IPS DF 6.9 (cell line): ENCODE measurements at regions not wholly inside any gene's neighbourhood (a gene's known extent, or its start where the extent isn't known, plus 50 kb on each side); places are given as distances from the start of the nearest gene placed in this dataset.

ENCODE experiments used
- DNase-seq: peaks from one replicate; pipeline ENCODE4 v3.0.0-alpha.2; 2013; ENCODE audit warnings: low read depth, low spot score
- H3K27ac ChIP-seq: one replicate; pipeline ENCODE4 v1.5.1; 2013; ENCODE audit warnings: low read length, control low read depth
- H3K27me3 ChIP-seq: 2 replicates; pipeline ENCODE4 v1.6.1; 2013; ENCODE audit warnings: mild to moderate bottlenecking, low read length; ENCODE audit not compliant: control insufficient read depth, insufficient read depth
- H3K36me3 ChIP-seq: 2 replicates; pipeline ENCODE4 v1.6.1; 2013; ENCODE audit warnings: low read length; ENCODE audit not compliant: control insufficient read depth, insufficient read depth
- H3K4me1 ChIP-seq: 2 replicates; pipeline ENCODE4 v1.6.1; 2013; ENCODE audit warnings: low read length; ENCODE audit not compliant: control insufficient read depth, insufficient read depth
- H3K4me3 ChIP-seq: 2 replicates; pipeline ENCODE4 v1.5.1; 2013; ENCODE audit warnings: mild to moderate bottlenecking, low read length
- H3K9me3 ChIP-seq: 2 replicates; pipeline ENCODE4 v1.6.1; 2013; ENCODE audit warnings: low read length, inconsistent platforms; ENCODE audit not compliant: control insufficient read depth, insufficient read depth
- WGBS: extraction: QIAGEN DNeasy Blood & Tissue Kit; methylation state at CpG from one replicate; pipeline ENCODE4 v1.1.7; 2013; ENCODE audit warnings: mixed read lengths, missing lambda C conversion rate; ENCODE audit not compliant: insufficient read length, insufficient coverage; 5-methylcytosine and 5-hydroxymethylcytosine counted together

DNA sequence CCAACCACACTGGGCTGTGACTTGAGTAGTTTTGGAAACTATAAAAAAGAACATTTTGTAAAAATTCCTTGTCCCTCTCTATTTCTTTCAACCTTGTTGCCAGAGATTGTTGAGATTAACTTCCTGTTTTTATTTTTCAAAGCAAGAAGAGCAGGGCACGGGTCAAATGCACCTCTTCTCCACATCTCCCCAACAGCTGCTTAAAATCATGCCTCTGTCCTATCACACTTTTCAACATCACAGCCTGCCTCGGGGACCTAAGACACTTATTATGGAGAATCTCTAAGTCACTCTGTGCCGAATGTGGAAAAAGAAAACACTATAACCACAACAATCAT lies 280.3 kb upstream of the TNC start:
- Histone ChIP-seq H3K27ac (no peak overlapping the region), H3K4me3 (no peak overlapping the region), H3K27me3 (no peaks in the 10 kb centered on the region), H3K4me1 (peaks cover 4% of the 10 kb centered on the region; the same call in 1 of the 2 replicates), H3K9me3 (no peaks in the 10 kb centered on the region), H3K36me3 (no peaks in the 10 kb centered on the region)
- no CpG with 5 or more reads among the region's 3 CpGs for WGBS
- no peak for DNase-seq

DNA sequence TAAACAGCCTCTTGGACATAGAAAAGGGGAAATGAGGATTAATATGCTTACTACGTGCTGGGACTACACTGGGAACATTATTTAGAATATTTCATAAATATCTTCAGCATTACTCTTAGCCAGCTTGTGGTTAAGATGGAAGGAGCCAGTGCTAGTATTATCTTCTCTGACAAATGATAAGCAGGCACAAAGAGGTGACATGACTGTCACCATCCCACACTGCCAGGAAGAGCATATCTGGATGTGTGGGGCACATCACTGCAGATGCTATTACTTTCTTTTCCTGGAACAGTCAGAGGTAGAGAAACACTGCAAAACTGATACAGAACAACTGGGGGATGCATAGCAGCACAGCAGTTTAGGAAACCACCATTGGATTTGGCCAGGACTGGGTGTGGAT lies 281.0 kb upstream of the TNC start:
- H3K9me3 ChIP-seq: no peaks in the 10 kb centered on the region
- peaks cover 2% of the 10 kb centered on the region; the same call in 1 of the 2 replicates for H3K4me1 ChIP-seq
- WGBS: no CpG with 5 or more reads among the region's 1 CpG
- H3K4me3 ChIP-seq: no peak overlapping the region
- DNase-seq: no peak
- no peak overlapping the region for H3K27ac ChIP-seq
- no peaks in the 10 kb centered on the region for H3K27me3 ChIP-seq
- H3K36me3 ChIP-seq: no peaks in the 10 kb centered on the region

DNA sequence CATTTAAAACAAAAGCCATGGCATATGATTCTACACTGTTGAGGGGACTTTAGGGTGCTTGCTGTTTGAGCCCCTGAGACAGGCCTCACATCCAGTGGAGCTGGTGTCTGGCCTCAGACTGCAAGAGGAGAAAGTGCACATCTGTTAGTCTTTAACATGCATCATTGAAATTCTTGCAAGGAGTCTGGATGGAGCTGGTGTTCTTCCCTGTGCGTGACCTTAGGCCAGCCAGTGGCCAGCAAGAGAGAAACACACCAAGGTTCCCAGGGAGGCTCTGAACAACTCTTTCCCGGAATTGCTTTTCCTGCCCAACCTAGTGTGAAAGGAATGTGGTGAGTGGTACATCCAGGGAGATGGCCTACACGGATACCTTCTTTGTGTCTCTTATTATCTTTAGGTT lies 282.8 kb upstream of the TNC start:
- no CpG with 5 or more reads among the region's 3 CpGs for whole genome bisulfite sequencing
- Histone ChIP-seq H3K4me1 (peaks cover 2% of the 10 kb centered on the region; the same call in 1 of the 2 replicates), H3K36me3 (no peaks in the 10 kb centered on the region), H3K4me3 (no peak overlapping the region), H3K27ac (no peak overlapping the region), H3K27me3 (no peaks in the 10 kb centered on the region), H3K9me3 (no peaks in the 10 kb centered on the region)
- DNase-seq: no peak

DNA sequence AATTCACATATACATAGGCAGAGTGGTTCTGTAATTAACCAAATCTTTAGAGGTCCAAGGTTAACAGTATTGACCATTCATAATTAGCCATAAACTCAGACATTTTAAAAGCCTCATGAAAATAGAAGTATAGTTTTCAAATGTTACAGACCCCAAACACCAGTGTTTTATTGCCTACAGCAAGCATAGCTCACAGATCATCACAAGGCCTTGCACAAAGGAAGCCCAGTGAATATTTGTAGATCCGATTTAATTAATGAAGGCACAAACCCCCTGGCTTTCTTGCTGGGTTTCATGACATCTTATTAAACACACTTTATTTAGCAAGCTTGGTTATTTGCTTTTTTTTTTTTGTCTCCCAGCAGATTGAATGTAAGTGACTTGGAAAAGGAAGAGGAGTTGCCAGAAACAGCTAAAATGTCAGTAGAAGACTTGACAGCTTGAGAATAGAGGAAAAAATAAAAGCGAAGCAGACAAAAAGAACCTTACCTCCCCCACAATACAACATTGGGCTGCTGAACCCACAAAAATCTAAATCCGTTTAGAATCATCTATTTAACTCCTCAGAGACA lies 283.9 kb upstream of the TNC start:
- no CpG with 5 or more reads among the region's 3 CpGs for WGBS
- H3K4me1 ChIP-seq: peaks cover 2% of the 10 kb centered on the region; the same call in 1 of the 2 replicates
- no peak overlapping the region for H3K4me3 ChIP-seq
- H3K9me3 ChIP-seq: no peaks in the 10 kb centered on the region
- H3K36me3 ChIP-seq: no peaks in the 10 kb centered on the region
- no peaks in the 10 kb centered on the region for H3K27me3 ChIP-seq
- no peak overlapping the region for H3K27ac ChIP-seq
- no peak for DNase-seq

DNA sequence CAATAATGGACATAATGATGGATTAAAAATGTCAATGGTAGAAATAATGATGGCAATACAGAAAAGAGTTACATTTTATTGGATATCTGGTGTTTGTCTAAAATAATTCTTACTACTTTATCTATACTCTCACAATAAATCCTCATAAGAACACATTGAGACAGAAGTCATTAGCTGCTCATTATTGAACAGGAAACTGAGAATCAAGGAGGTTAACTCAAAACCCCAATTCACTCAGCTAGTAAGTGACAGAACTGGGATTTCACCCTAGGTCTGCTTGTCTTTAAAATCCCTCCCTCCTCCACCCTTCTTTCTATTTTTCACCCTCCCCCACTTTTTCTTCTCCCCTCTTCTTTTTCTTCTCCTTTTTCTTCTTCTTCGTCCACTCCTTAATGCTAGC lies 285.8 kb upstream of the TNC start:
- Histone ChIP-seq H3K27ac (no peak overlapping the region), H3K4me3 (no peak overlapping the region), H3K36me3 (no peaks in the 10 kb centered on the region), H3K9me3 (no peaks in the 10 kb centered on the region), H3K27me3 (no peaks in the 10 kb centered on the region), H3K4me1 (no peaks in the 10 kb centered on the region; the same call in 1 of the 2 replicates)
- 100% methylated on average over 1 of the region's 1 CpG for WGBS
- no peak for DNase-seq

DNA sequence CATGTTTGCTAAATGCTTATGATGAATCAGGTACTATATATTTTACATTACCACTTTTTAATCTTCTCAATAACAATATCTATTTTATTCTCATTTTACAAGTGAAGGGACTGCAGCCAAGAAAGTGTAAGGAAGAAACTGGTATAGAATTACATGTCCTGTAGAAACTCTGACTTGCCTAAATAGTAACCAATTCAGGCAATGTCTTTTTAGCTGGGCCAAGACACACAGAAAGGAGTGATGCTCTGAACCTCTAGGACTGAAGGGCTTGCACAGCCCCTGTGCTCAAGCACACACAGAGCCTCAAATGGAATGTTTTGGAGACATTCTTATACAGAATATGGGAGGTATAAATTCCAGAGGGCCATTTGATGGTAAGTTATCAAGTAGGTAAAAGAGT lies 286.4 kb upstream of the TNC start:
- Histone ChIP-seq H3K27me3 (no peaks in the 10 kb centered on the region), H3K4me3 (no peak overlapping the region), H3K9me3 (no peaks in the 10 kb centered on the region), H3K27ac (no peak overlapping the region), H3K4me1 (no peaks in the 10 kb centered on the region; the same call in 1 of the 2 replicates), H3K36me3 (no peaks in the 10 kb centered on the region)
- no peak for DNase-seq

DNA sequence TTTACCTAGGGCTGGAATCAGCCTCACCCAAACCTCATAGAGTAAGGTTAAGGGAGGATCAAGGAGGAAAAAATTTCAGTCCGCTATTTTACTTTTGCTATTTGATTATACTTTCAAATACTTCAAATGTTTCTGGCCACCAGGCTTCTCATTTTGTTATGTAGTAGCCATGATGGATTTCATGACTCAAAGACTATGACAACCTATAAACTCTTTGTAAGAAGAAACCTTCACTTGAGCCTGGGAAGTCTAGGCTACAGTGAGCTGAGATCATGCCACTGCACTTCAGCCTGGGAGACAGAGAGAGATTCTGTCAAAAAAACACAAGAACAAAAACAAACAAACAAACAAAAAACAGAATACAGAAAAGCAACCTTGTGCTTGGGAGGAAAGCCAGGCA lies 293.6 kb upstream of the TNC start:
- WGBS: no CpG with 5 or more reads among the region's 1 CpG
- H3K27me3 ChIP-seq: no peaks in the 10 kb centered on the region; the same call in 1 of the 2 replicates
- no peaks in the 10 kb centered on the region for H3K36me3 ChIP-seq
- no peaks in the 10 kb centered on the region for H3K9me3 ChIP-seq
- DNase-seq: no peak
- H3K4me1 ChIP-seq: no peaks in the 10 kb centered on the region; the same call in 1 of the 2 replicates
- H3K4me3 ChIP-seq: no peak overlapping the region
- H3K27ac ChIP-seq: no peak overlapping the region

DNA sequence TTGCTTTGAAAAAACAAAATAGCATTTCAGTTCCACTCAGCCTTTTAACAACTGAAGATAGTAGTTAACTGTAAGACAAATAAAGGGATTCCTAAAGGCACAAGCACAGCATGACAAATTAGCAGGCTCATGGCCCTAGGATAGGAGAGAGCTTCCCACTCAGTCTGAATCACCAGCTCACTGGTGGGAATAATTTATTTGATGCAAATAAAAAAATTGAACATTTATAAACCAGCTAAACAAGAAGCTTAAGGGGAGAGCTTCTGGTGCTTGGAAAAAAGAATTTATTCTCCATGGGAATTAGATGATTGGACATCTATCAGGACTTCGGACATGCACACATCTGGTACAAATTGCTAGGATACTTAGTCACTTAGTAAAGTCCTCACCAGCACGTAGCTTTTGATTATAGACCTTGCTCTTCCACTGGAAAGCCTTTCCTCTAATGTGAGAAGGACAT lies 294.1 kb upstream of the TNC start:
- no CpG with 5 or more reads among the region's 2 CpGs for WGBS
- H3K4me3 ChIP-seq: no peak overlapping the region
- no peak overlapping the region for H3K27ac ChIP-seq

DNA sequence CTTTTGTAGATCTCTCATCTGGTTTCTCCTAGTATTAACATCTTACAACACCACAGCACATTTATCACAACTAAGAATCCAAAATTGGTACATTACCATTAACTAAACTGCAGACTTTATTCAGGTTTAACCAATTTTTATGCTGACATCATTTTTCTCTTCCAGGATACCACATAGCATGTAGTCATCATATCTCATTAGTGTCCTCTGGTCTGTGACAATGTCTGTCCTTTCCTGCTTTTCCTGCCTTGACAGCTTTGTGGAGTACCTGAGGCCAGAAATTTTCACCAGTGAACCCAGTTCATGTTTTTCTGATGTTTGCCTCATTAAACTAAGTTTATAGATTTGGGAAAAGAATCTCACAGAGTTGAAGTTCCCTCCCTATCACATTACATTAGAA lies 294.7 kb upstream of the TNC start:
- H3K27me3 ChIP-seq: no peaks in the 10 kb centered on the region; the same call in 1 of the 2 replicates
- H3K27ac ChIP-seq: no peak overlapping the region
- no peak overlapping the region for H3K4me3 ChIP-seq
- no peaks in the 10 kb centered on the region for H3K36me3 ChIP-seq
- H3K9me3 ChIP-seq: no peaks in the 10 kb centered on the region
- H3K4me1 ChIP-seq: no peaks in the 10 kb centered on the region; the same call in 1 of the 2 replicates
- no peak for DNase-seq

More for the DNA sequence above, 294.1 kb upstream of the TNC start:
- H3K27me3 ChIP-seq: no peaks in the 10 kb centered on the region; the same call in 1 of the 2 replicates
- H3K36me3 ChIP-seq: no peaks in the 10 kb centered on the region
- DNase-seq: no peak
- no peaks in the 10 kb centered on the region for H3K9me3 ChIP-seq
- H3K4me1 ChIP-seq: no peaks in the 10 kb centered on the region; the same call in 1 of the 2 replicates

DNA sequence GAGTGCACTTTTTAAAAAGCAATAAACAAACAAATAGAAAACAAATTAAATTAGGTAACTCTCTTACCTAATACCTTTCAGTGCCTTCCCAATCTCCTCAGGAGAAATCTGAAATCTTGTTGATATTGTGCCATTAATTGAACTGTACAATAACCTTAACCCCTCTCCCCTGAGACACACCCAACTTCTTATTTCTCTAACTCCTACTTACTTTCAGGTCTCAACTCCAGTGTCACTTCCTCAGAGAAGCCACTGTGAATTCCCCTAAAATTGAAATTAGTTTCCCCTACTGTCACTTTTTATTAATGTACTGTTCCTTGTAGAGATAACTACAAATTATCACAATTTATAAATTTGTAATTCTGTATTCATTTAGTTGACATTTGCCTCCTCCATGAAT lies 295.3 kb upstream of the TNC start:
- DNase-seq: no peak
- Histone ChIP-seq H3K4me3 (no peak overlapping the region), H3K9me3 (no peaks in the 10 kb centered on the region), H3K4me1 (no peaks in the 10 kb centered on the region; the same call in 1 of the 2 replicates), H3K36me3 (no peaks in the 10 kb centered on the region), H3K27me3 (no peaks in the 10 kb centered on the region; the same call in 1 of the 2 replicates), H3K27ac (no peak overlapping the region)

DNA sequence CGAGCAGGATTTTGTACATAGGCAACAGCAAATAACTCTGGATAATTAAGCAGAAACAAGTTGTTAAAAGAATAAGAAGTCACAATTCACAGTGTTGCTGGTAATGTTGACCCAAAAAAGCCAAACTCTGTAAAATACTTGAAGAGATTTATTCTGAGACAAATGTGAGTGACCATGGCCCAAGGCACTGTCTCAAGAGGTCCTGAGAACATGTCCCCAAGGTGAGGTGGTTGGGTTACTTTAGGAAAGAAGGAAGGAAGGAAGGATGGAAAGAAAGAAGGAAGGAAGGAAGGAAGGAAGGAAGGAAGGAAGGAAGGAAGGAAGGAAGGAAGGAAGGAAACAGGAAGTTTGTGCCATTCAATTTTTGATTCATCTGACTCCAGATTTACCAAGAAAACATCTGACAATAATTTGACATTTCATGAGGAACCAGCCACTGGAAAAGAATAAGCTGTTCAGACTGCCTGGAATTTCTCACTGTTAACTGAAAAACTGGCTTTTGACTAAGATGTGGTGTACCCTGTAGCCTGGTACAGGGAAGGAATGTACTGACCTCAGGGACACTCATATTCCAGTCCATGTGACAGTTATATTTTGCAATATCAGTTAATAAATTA lies 295.9 kb upstream of the TNC start:
- no peaks in the 10 kb centered on the region for H3K9me3 ChIP-seq
- no CpG with 5 or more reads among the region's 1 CpG for WGBS
- no peaks in the 10 kb centered on the region; the same call in 1 of the 2 replicates for H3K27me3 ChIP-seq
- H3K36me3 ChIP-seq: no peaks in the 10 kb centered on the region
- no peak for DNase-seq
- H3K4me1 ChIP-seq: no peaks in the 10 kb centered on the region; the same call in 1 of the 2 replicates
- no peak overlapping the region for H3K4me3 ChIP-seq
- no peak overlapping the region for H3K27ac ChIP-seq
